GM23338 (cell line): ENCODE measurements at regions not wholly inside any gene's neighbourhood (a gene's known extent, or its start where the extent isn't known, plus 50 kb on each side); places are given as distances from the start of the nearest gene placed in this dataset.

Source experiments
- ATAC-seq: fragments of 200-7000 bp; cut with Tn5 transposase; 3 replicates; pipeline ENCODE4 v1.9.1; 2020
- DNase-seq: peaks from one replicate; pipeline ENCODE4 v3.0.0-alpha.2; 2015; ENCODE audit warnings: low spot score
- H2AFZ ChIP-seq: fragments of 200-600 bp; sonication (generic); 2 replicates; pipeline ENCODE4 v1.8.0; 2016; ENCODE audit warnings: antibody characterized with exemption, mild to moderate bottlenecking, moderate library complexity
- H3F3A ChIP-seq: fragments of 200-600 bp; sonication (generic); replicated peaks from 2 replicates; pipeline ENCODE4 v1.8.0; 2017; ENCODE audit warnings: antibody characterized with exemption, mixed run types, low read depth
- H3K27ac ChIP-seq: fragments of 200-600 bp; sonication (generic); 2 replicates; pipeline ENCODE4 v1.6.1; 2016; ENCODE audit warnings: low read depth
- H3K27me3 ChIP-seq: fragments of 200-600 bp; sonication (generic); 2 replicates; pipeline ENCODE4 v1.8.0; 2016; ENCODE audit warnings: mild to moderate bottlenecking, mixed run types, moderate library complexity; ENCODE audit not compliant: insufficient read depth
- H3K36me3 ChIP-seq: fragments of 200-600 bp; sonication (generic); 2 replicates; pipeline ENCODE4 v1.8.0; 2016; ENCODE audit warnings: mild to moderate bottlenecking; ENCODE audit not compliant: insufficient read depth
- H3K4me1 ChIP-seq: fragments of 200-600 bp; sonication (generic); 2 replicates; pipeline ENCODE4 v1.8.0; 2016; ENCODE audit warnings: mild to moderate bottlenecking, moderate library complexity; ENCODE audit not compliant: insufficient read depth
- H3K4me2 ChIP-seq: fragments of 200-600 bp; sonication (generic); 2 replicates; pipeline ENCODE4 v1.7.1; 2017; ENCODE audit warnings: mixed run types
- H3K4me3 ChIP-seq: fragments of 200-600 bp; sonication (generic); 2 replicates; pipeline ENCODE4 v1.6.1; 2016; ENCODE audit warnings: mixed run types
- H3K79me2 ChIP-seq: fragments of 200-600 bp; sonication (generic); replicated peaks from 2 replicates; pipeline ENCODE4 v1.8.0; 2017; ENCODE audit warnings: mild to moderate bottlenecking; ENCODE audit not compliant: insufficient read depth
- H3K9me2 ChIP-seq: fragments of 200-600 bp; sonication (generic); 2 replicates; pipeline ENCODE4 v1.8.0; 2017; ENCODE audit not compliant: insufficient read depth
- H4K20me1 ChIP-seq: fragments of 200-600 bp; sonication (generic); replicated peaks from 2 replicates; pipeline ENCODE4 v1.8.0; 2017; ENCODE audit warnings: mild to moderate bottlenecking; ENCODE audit not compliant: insufficient read depth
- H3K27ac Mint-ChIP-seq: 2 replicates; pipeline ENCODE4 v1.8.0; 2020; ENCODE audit warnings: inconsistent platforms, mild to moderate bottlenecking, moderate library complexity, mixed read lengths
- H3K27me3 Mint-ChIP-seq: 3 replicates; pipeline ENCODE4 v1.8.0; 2022; ENCODE audit warnings: low read depth, mild to moderate bottlenecking, moderate library complexity, mixed read lengths, inconsistent platforms; ENCODE audit not compliant: insufficient read depth, poor library complexity
- H3K36me3 Mint-ChIP-seq: 3 replicates; pipeline ENCODE4 v1.8.0; 2021; ENCODE audit warnings: low read depth, mild to moderate bottlenecking, inconsistent platforms, moderate library complexity, mixed read lengths
- H3K4me1 Mint-ChIP-seq: 3 replicates; pipeline ENCODE4 v1.8.0; 2020; ENCODE audit warnings: mild to moderate bottlenecking, inconsistent platforms, mixed read lengths
- H3K4me3 Mint-ChIP-seq: 3 replicates; pipeline ENCODE4 v1.8.0; 2021; ENCODE audit warnings: moderate library complexity, mild to moderate bottlenecking, inconsistent platforms, mixed read lengths
- H3K9me3 Mint-ChIP-seq: 3 replicates; pipeline ENCODE4 v1.8.0; 2020; ENCODE audit warnings: moderate library complexity, mild to moderate bottlenecking, inconsistent platforms, mixed read lengths
- CREB1 ChIP-seq: fragments of 250-450 bp; sonication (Bioruptor Pico); IDR thresholded peaks from 2 replicates; pipeline ENCODE4 v1.5.0; 2020; ENCODE audit warnings: low read depth, mild to moderate bottlenecking, moderate library complexity
- CTCF ChIP-seq, 2 experiments: fragments of 200-600 bp in 1 of 2; sonication (generic) in 1 of 2; conservative IDR thresholded peaks; 2 replicates each; pipeline versions ENCODE4 v1.5.1 to v1.6.1; 2016 to 2017; ENCODE audit warnings: antibody characterized with exemption in 2 of 2, low read depth in 2 of 2, mild to moderate bottlenecking in 2 of 2, moderate library complexity in 1 of 2
- ETS1 ChIP-seq: IDR thresholded peaks from 2 replicates; pipeline ENCODE4 v1.6.1; 2016; ENCODE audit warnings: antibody characterized with exemption
- EZH2 ChIP-seq: fragments of 200-600 bp; sonication (generic); IDR thresholded peaks from one replicate; pipeline ENCODE4 v1.8.0; 2017; ENCODE audit warnings: antibody characterized with exemption, mild to moderate bottlenecking, low read depth; ENCODE audit not compliant: unreplicated experiment
- EZH2phosphoT487 ChIP-seq: fragments of 200-600 bp; sonication (generic); IDR thresholded peaks from one replicate; pipeline ENCODE4 v1.8.1; 2018; ENCODE audit warnings: antibody characterized with exemption; ENCODE audit not compliant: unreplicated experiment
- JUNB ChIP-seq: IDR thresholded peaks from one replicate; pipeline ENCODE4 v1.6.1; 2016; ENCODE audit warnings: antibody characterized with exemption; ENCODE audit not compliant: unreplicated experiment
- NANOG ChIP-seq: IDR thresholded peaks from 2 replicates; pipeline ENCODE4 v1.6.1; 2016; ENCODE audit warnings: antibody characterized with exemption, borderline replicate concordance
- POLR2AphosphoS5 ChIP-seq: IDR thresholded peaks from 2 replicates; pipeline ENCODE4 v1.6.1; 2016; ENCODE audit warnings: antibody characterized with exemption, low read depth
- REST ChIP-seq: IDR thresholded peaks from one replicate; pipeline ENCODE4 v1.6.1; 2018; ENCODE audit warnings: antibody characterized with exemption; ENCODE audit not compliant: unreplicated experiment
- STAT1 ChIP-seq: IDR thresholded peaks from one replicate; pipeline ENCODE4 v1.6.1; 2016; ENCODE audit warnings: antibody characterized with exemption; ENCODE audit not compliant: unreplicated experiment
- ZNF114 ChIP-seq: fragments of 250-450 bp; sonication (Bioruptor Pico); IDR thresholded peaks from 2 replicates; pipeline ENCODE4 v1.5.0; 2020; ENCODE audit warnings: mild to moderate bottlenecking, moderate library complexity
- ZNF331 ChIP-seq: fragments of 250-450 bp; sonication (Bioruptor Pico); IDR thresholded peaks from 2 replicates; pipeline ENCODE4 v1.5.0; 2020; ENCODE audit warnings: low read depth, mild to moderate bottlenecking, moderate library complexity
- ZNF462 ChIP-seq: fragments of 250-450 bp; sonication (Bioruptor Pico); IDR thresholded peaks from 2 replicates; pipeline ENCODE4 v1.5.0; 2020; ENCODE audit warnings: mild to moderate bottlenecking, moderate library complexity

GRCh38 chr6:167227984-167228383 lies 63.1 kb upstream of the UNC93A start (continued):
- TF ChIP-seq EZH2 (no peak), NANOG (peak; percentile 78; the same call in 1 of the 2 replicates), CREB1 (no peak), JUNB (no peak)

GRCh38 chr6:167229586-167229985 lies 61.5 kb upstream of the UNC93A start:
- H3K27me3 ChIP-seq, result no peaks in the 10 kb centered on the region
- peaks cover 23% of the 10 kb centered on the region for H4K20me1 ChIP-seq
- peaks cover 83% of the 10 kb centered on the region for H3K79me2 ChIP-seq
- Mint-ChIP-seq H3K27ac (peak overlapping the region; percentile 45; the same call in 1 of the 2 replicates), H3K27me3 (peaks cover 9% of the 10 kb centered on the region), H3K4me1 (peaks cover 71% of the 10 kb centered on the region), H3K9me3 (no peaks in the 10 kb centered on the region; the same call in 2 of the 3 replicates), H3K36me3 (peaks cover 56% of the 10 kb centered on the region), H3K4me3 (peak overlapping the region; percentile 94)
- peak overlapping the region; percentile 80; the same call in 1 of the 2 replicates for H3K27ac ChIP-seq
- H3K9me2 ChIP-seq, result no peaks in the 10 kb centered on the region
- no peak overlapping the region for H2AFZ ChIP-seq
- H3K4me1 ChIP-seq, result peaks cover 59% of the 10 kb centered on the region
- H3F3A ChIP-seq, result peaks cover 18% of the 10 kb centered on the region
- ATAC-seq (no peak), DNase-seq (no peak)
- peak overlapping the region; percentile 79 for H3K4me3 ChIP-seq
- peak overlapping the region; percentile 84 for H3K4me2 ChIP-seq
- TF ChIP-seq CREB1, result no peak
- TF ChIP-seq EZH2, result no peak
- TF ChIP-seq ZNF114, result no peak
- TF ChIP-seq STAT1, result no peak
- TF ChIP-seq EZH2phosphoT487, result no peak
- TF ChIP-seq ZNF331 (CRISPR knock-in tag), result no peak
- TF ChIP-seq JUNB, result no peak
- TF ChIP-seq ETS1, result no peak
- TF ChIP-seq REST, result no peak
- no peak for TF ChIP-seq CTCF (conservative IDR thresholded peaks at IDR 0.05; ENCODE audit: low read depth in 2 of 2)
- no peak for TF ChIP-seq ZNF462
- TF ChIP-seq POLR2AphosphoS5, result no peak; the same call in 1 of the 2 replicates
- no peak for TF ChIP-seq NANOG
- H3K36me3 ChIP-seq, result peaks cover 15% of the 10 kb centered on the region; the same call in 1 of the 2 replicates
